Astrocyte of the hippocampus (primary cell): ENCODE measurements at regions not wholly inside any gene's neighbourhood (a gene's known extent, or its start where the extent isn't known, plus 50 kb on each side); places are given as distances from the start of the nearest gene placed in this dataset.

Experiments used
- DNase-seq: peaks from one replicate; pipeline ENCODE4 v3.0.0; 2011; ENCODE audit warnings: low read depth, low spot score

- no peak for DNase-seq
These were observed 105.4 kb upstream of the AKIRIN2 start for GRCh38 chr6:87807475-87807874.

- DNase-seq: no peak
These were observed 104.6 kb upstream of the AKIRIN2 start for GRCh38 chr6:87806635-87807034.

GRCh38 chr6:87806099-87806498 is 104.1 kb upstream of the AKIRIN2 start:
- DNase-seq: no peak

GRCh38 chr6:87803791-87804190 is 101.8 kb upstream of the AKIRIN2 start:
- DNase-seq: no peak

GRCh38 chr6:87799651-87800050 is 97.6 kb upstream of the AKIRIN2 start:
- no peak for DNase-seq

- no peak for DNase-seq
These were observed 96.6 kb upstream of the AKIRIN2 start for GRCh38 chr6:87798393-87799278.

- DNase-seq: no peak
These were observed 93.2 kb upstream of the AKIRIN2 start for GRCh38 chr6:87794922-87795885.

GRCh38 chr6:87793315-87793714 is 91.3 kb upstream of the AKIRIN2 start:
- DNase-seq: no peak

- DNase-seq: peak; percentile 10
These were observed 89.9 kb upstream of the AKIRIN2 start for GRCh38 chr6:87791982-87792381.

- DNase-seq: no peak
These were observed 89.5 kb upstream of the AKIRIN2 start for GRCh38 chr6:87791485-87791884.

- no peak for DNase-seq
These were observed 89.0 kb upstream of the AKIRIN2 start for GRCh38 chr6:87791029-87791428.

- no peak for DNase-seq
These were observed 87.9 kb upstream of the AKIRIN2 start for GRCh38 chr6:87789900-87790290.

- peak; percentile 17 for DNase-seq
These were observed 87.3 kb upstream of the AKIRIN2 start for GRCh38 chr6:87789198-87789899.

GRCh38 chr6:87788141-87788540 is 86.1 kb upstream of the AKIRIN2 start:
- no peak for DNase-seq

GRCh38 chr6:87785229-87785862 is 83.3 kb upstream of the AKIRIN2 start:
- no peak for DNase-seq

- DNase-seq: no peak
These were observed 82.7 kb upstream of the AKIRIN2 start for GRCh38 chr6:87784690-87785089.

- DNase-seq: no peak
These were observed 82.0 kb upstream of the AKIRIN2 start for GRCh38 chr6:87784051-87784450.

- DNase-seq: no peak
These were observed 77.5 kb upstream of the AKIRIN2 start for GRCh38 chr6:87779542-87779941.

GRCh38 chr6:87772597-87773530 is 70.8 kb upstream of the AKIRIN2 start:
- no peak for DNase-seq

GRCh38 chr6:87767478-87767877 is 65.4 kb upstream of the AKIRIN2 start:
- no peak for DNase-seq
